ENCODE measurements at regions not wholly inside any gene's neighbourhood (a gene's known extent, or its start where the extent isn't known, plus 50 kb on each side); places are given as distances from the start of the nearest gene placed in this dataset.
"Not testable (repeated sequence)": the region's sequence is repeated elsewhere in the genome, so short reads cannot be mapped to it uniquely, and the experiment has no call there.

GRCh38 chr5:159797261-159797970 lies 118.9 kb upstream of the ADRA1B start:
- peak in 1 of 2 experiments; percentile 30 for DNase-seq (ENCODE audit: low read depth in 1 of 2, low spot score in 2 of 2)

GRCh38 chr5:159799701-159800100 lies 116.6 kb upstream of the ADRA1B start:
- Histone ChIP-seq H3K9me3 (replicated peaks) (peaks cover 2% of the 10 kb centered on the region; the same call in 1 of the 2 replicates), H3K36me3 (no peaks in the 10 kb centered on the region), H3K4me3 (no peak overlapping the region), H3K27ac (no peak overlapping the region), H3K27me3 (replicated peaks) (no peaks in the 10 kb centered on the region), H3K4me1 (replicated peaks) (no peaks in the 10 kb centered on the region)
- DNase-seq (ENCODE audit: low read depth in 1 of 2, low spot score in 2 of 2): no peak

More at GRCh38 chr5:159797261-159797970, 118.9 kb upstream of the ADRA1B start:
- Histone ChIP-seq H3K9me3 (replicated peaks) (peaks cover 2% of the 10 kb centered on the region; the same call in 1 of the 2 replicates), H3K27me3 (replicated peaks) (no peaks in the 10 kb centered on the region), H3K4me1 (replicated peaks) (no peaks in the 10 kb centered on the region), H3K4me3 (no peak overlapping the region), H3K36me3 (no peaks in the 10 kb centered on the region), H3K27ac (no peak overlapping the region)

GRCh38 chr5:159800131-159800840 lies 116.0 kb upstream of the ADRA1B start:
- DNase-seq (ENCODE audit: low read depth in 1 of 2, low spot score in 2 of 2): no peak
- Histone ChIP-seq H3K27ac (no peak overlapping the region), H3K4me3 (no peak overlapping the region), H3K4me1 (replicated peaks) (no peaks in the 10 kb centered on the region), H3K9me3 (replicated peaks) (peaks cover 2% of the 10 kb centered on the region; the same call in 1 of the 2 replicates), H3K36me3 (no peaks in the 10 kb centered on the region), H3K27me3 (replicated peaks) (no peaks in the 10 kb centered on the region)

GRCh38 chr5:159801303-159801702 lies 115.0 kb upstream of the ADRA1B start:
- DNase-seq (ENCODE audit: low read depth in 1 of 2, low spot score in 2 of 2): no peak
- no peaks in the 10 kb centered on the region for H3K27me3 ChIP-seq (replicated peaks)
- H3K4me1 ChIP-seq (replicated peaks): no peaks in the 10 kb centered on the region
- no peaks in the 10 kb centered on the region for H3K36me3 ChIP-seq
- H3K9me3 ChIP-seq (replicated peaks): no peaks in the 10 kb centered on the region
- H3K4me3 ChIP-seq: no peak overlapping the region
- no peak overlapping the region for H3K27ac ChIP-seq

- H3K9me3 ChIP-seq (replicated peaks): no peaks in the 10 kb centered on the region
- no peaks in the 10 kb centered on the region for H3K4me1 ChIP-seq (replicated peaks)
- H3K4me3 ChIP-seq: no peak overlapping the region
- no peak overlapping the region for H3K27ac ChIP-seq
- H3K27me3 ChIP-seq (replicated peaks): no peaks in the 10 kb centered on the region
- no peak for DNase-seq (ENCODE audit: low read depth in 1 of 2, low spot score in 2 of 2)
- no peaks in the 10 kb centered on the region for H3K36me3 ChIP-seq
Measured at GRCh38 chr5:159802661-159803060, 113.6 kb upstream of the ADRA1B start.

GRCh38 chr5:159804121-159804520 lies 112.2 kb upstream of the ADRA1B start:
- no peaks in the 10 kb centered on the region for H3K27me3 ChIP-seq (replicated peaks)
- H3K27ac ChIP-seq: no peak overlapping the region
- DNase-seq (ENCODE audit: low read depth in 1 of 2, low spot score in 2 of 2): no peak
- no peaks in the 10 kb centered on the region for H3K4me1 ChIP-seq (replicated peaks)
- no peak overlapping the region for H3K4me3 ChIP-seq
- no peaks in the 10 kb centered on the region for H3K9me3 ChIP-seq (replicated peaks)
- no peaks in the 10 kb centered on the region for H3K36me3 ChIP-seq

GRCh38 chr5:159805021-159805420 lies 111.3 kb upstream of the ADRA1B start:
- Histone ChIP-seq H3K36me3 (no peaks in the 10 kb centered on the region), H3K27me3 (replicated peaks) (no peaks in the 10 kb centered on the region), H3K4me1 (replicated peaks) (no peaks in the 10 kb centered on the region), H3K4me3 (no peak overlapping the region), H3K27ac (no peak overlapping the region), H3K9me3 (replicated peaks) (no peaks in the 10 kb centered on the region)
- no peak for DNase-seq (ENCODE audit: low read depth in 1 of 2, low spot score in 2 of 2)

- not testable (repeated sequence) for H3K36me3 ChIP-seq; H3K9me3 ChIP-seq (replicated peaks); H3K27me3 ChIP-seq (replicated peaks); H3K4me3 ChIP-seq; H3K4me1 ChIP-seq (replicated peaks); DNase-seq (ENCODE audit: low read depth in 1 of 2, low spot score in 2 of 2); H3K27ac ChIP-seq
Measured at GRCh38 chr5:159807135-159807534, 109.1 kb upstream of the ADRA1B start.

GRCh38 chr5:159807586-159807985 lies 108.7 kb upstream of the ADRA1B start:
- H3K4me3 ChIP-seq: no peak overlapping the region
- no peaks in the 10 kb centered on the region for H3K27me3 ChIP-seq (replicated peaks)
- no peaks in the 10 kb centered on the region for H3K9me3 ChIP-seq (replicated peaks)
- no peaks in the 10 kb centered on the region for H3K4me1 ChIP-seq (replicated peaks)
- H3K36me3 ChIP-seq: no peaks in the 10 kb centered on the region
- no peak overlapping the region for H3K27ac ChIP-seq
- DNase-seq (ENCODE audit: low read depth in 1 of 2, low spot score in 2 of 2): no peak

- no peak overlapping the region for H3K4me3 ChIP-seq
- no peaks in the 10 kb centered on the region for H3K27me3 ChIP-seq (replicated peaks)
- H3K9me3 ChIP-seq (replicated peaks): no peaks in the 10 kb centered on the region
- H3K4me1 ChIP-seq (replicated peaks): no peaks in the 10 kb centered on the region
- H3K27ac ChIP-seq: no peak overlapping the region
- DNase-seq (ENCODE audit: low read depth in 1 of 2, low spot score in 2 of 2): peak in 1 of 2 experiments; percentile 0
- no peaks in the 10 kb centered on the region for H3K36me3 ChIP-seq
Measured at GRCh38 chr5:159811712-159812111, 104.6 kb upstream of the ADRA1B start.

- not testable (repeated sequence) for H3K27me3 ChIP-seq (replicated peaks); H3K4me1 ChIP-seq (replicated peaks); H3K36me3 ChIP-seq; H3K9me3 ChIP-seq (replicated peaks); H3K4me3 ChIP-seq; H3K27ac ChIP-seq
- DNase-seq (ENCODE audit: low read depth in 1 of 2, low spot score in 2 of 2): peak in 1 of 2 experiments; percentile 4
Measured at GRCh38 chr5:159812759-159813158, 103.5 kb upstream of the ADRA1B start.

- Histone ChIP-seq H3K27ac (no peak overlapping the region), H3K4me1 (replicated peaks) (no peaks in the 10 kb centered on the region), H3K4me3 (no peak overlapping the region), H3K27me3 (replicated peaks) (no peaks in the 10 kb centered on the region), H3K36me3 (no peaks in the 10 kb centered on the region), H3K9me3 (replicated peaks) (no peaks in the 10 kb centered on the region)
- no peak for DNase-seq (ENCODE audit: low read depth in 1 of 2, low spot score in 2 of 2)
Measured at GRCh38 chr5:159814222-159814621, 102.1 kb upstream of the ADRA1B start.

GRCh38 chr5:159814805-159815585 lies 101.3 kb upstream of the ADRA1B start:
- Histone ChIP-seq H3K4me1 (replicated peaks) (peaks cover 6% of the 10 kb centered on the region), H3K9me3 (replicated peaks) (no peaks in the 10 kb centered on the region), H3K27ac (no peak overlapping the region), H3K36me3 (no peaks in the 10 kb centered on the region), H3K27me3 (replicated peaks) (no peaks in the 10 kb centered on the region), H3K4me3 (no peak overlapping the region)
- DNase-seq (ENCODE audit: low read depth in 1 of 2, low spot score in 2 of 2): no peak

Measured in SJSA1 (cell line).